Ascending aorta (tissue), 2 donors: ENCODE measurements at regions not wholly inside any gene's neighbourhood (a gene's known extent, or its start where the extent isn't known, plus 50 kb on each side); places are given as distances from the start of the nearest gene placed in this dataset.

ENCODE experiments used
- DNase-seq, 2 donors: peaks; one replicate each; pipeline ENCODE4 v3.0.0-alpha.2; 2019; ENCODE audit warnings: low spot score in 2 of 2
- H3K27ac ChIP-seq, 2 donors: fragments of 200-600 bp; sonication (generic); one replicate each; pipeline ENCODE4 v1.5.1; 2016 to 2017; ENCODE audit warnings: mild to moderate bottlenecking in 1 of 2
- H3K27me3 ChIP-seq: fragments of 200-600 bp; sonication (generic); one replicate; pipeline ENCODE4 v1.5.1; 2017
- H3K36me3 ChIP-seq, 2 donors: fragments of 200-600 bp; sonication (generic); one replicate each; pipeline ENCODE4 v1.5.1; 2016
- H3K4me1 ChIP-seq, 2 donors: fragments of 200-600 bp; sonication (generic); one replicate each; pipeline ENCODE4 v1.5.1; 2016 to 2017; ENCODE audit warnings: mild to moderate bottlenecking in 1 of 2
- H3K4me3 ChIP-seq, 2 donors: fragments of 200-600 bp; sonication (generic); one replicate each; pipeline ENCODE4 v1.5.1; 2016 to 2017; ENCODE audit warnings: mild to moderate bottlenecking in 1 of 2
- H3K9me3 ChIP-seq, 2 donors: fragments of 200-600 bp; sonication (generic); one replicate each; pipeline ENCODE4 v1.5.1; 2016
- intact Hi-C: fragments of 100-400 bp; cut with DNase I; formaldehyde crosslinking; loops from one replicate; pipeline ENCODE4 v1.15.1; 2023
- TF ChIP-seq, protein P1 (sequence below), 3 experiments: fragments of 200-600 bp in 2 of 3; fragments of 450-650 bp in 1 of 3; sonication (generic) in 2 of 3; IDR thresholded peaks; one replicate each; pipeline ENCODE4 v1.5.1; 2016 to 2019; ENCODE audit warnings: antibody characterized with exemption in 3 of 3, mild to moderate bottlenecking in 1 of 3, moderate library complexity in 1 of 3

DNA sequence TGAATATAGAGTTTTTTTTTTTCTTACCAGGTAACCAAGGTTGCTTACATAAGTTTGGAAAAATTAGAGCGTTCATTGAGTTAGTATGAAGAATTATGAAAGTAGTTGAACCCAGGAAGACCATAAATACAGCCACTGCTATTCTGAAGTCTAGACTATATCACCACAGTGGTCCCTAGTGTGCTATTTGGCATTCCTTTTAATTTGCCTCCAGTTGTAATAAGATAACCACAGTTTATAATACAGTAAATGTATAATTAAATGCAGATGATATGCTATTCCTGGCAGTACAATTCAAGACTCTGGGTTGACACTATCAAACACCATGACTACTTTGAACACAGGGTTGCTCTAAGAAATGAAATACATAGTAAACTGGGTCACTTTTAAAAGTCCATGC, 270.5 kb downstream of the BRINP2 start:
- Histone ChIP-seq H3K27ac (no peak overlapping the region), H3K27me3 (no peaks in the 10 kb centered on the region), H3K4me3 (no peak overlapping the region), H3K36me3 (no peaks in the 10 kb centered on the region), H3K9me3 (no peaks in the 10 kb centered on the region), H3K4me1 (no peaks in the 10 kb centered on the region)
- intact Hi-C loops: no loop called here
- TF ChIP-seq, protein P1, sequence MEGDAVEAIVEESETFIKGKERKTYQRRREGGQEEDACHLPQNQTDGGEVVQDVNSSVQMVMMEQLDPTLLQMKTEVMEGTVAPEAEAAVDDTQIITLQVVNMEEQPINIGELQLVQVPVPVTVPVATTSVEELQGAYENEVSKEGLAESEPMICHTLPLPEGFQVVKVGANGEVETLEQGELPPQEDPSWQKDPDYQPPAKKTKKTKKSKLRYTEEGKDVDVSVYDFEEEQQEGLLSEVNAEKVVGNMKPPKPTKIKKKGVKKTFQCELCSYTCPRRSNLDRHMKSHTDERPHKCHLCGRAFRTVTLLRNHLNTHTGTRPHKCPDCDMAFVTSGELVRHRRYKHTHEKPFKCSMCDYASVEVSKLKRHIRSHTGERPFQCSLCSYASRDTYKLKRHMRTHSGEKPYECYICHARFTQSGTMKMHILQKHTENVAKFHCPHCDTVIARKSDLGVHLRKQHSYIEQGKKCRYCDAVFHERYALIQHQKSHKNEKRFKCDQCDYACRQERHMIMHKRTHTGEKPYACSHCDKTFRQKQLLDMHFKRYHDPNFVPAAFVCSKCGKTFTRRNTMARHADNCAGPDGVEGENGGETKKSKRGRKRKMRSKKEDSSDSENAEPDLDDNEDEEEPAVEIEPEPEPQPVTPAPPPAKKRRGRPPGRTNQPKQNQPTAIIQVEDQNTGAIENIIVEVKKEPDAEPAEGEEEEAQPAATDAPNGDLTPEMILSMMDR (IDR thresholded peaks at IDR 0.05): no peak
- no peak for DNase-seq

DNA sequence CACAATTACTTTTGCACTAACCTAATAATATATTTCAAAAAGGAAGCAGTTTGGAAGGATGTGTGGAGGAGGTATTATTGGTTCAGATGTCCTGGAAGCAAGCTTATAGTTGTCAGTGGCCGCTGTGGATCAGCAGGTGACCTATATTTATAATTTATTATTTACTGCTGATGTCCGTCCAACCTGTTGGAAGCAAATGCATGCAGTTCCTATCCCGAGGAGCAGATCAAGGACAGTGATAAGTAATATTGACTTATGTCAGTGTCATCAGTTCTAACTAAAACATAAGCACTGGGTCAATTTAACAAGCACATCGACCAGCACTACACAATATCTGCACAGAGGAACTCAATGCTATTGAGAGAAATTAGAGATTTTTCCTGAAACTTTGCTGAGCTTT, 270.1 kb downstream of the BRINP2 start:
- Histone ChIP-seq H3K9me3 (no peaks in the 10 kb centered on the region), H3K4me3 (no peak overlapping the region), H3K4me1 (no peaks in the 10 kb centered on the region), H3K36me3 (no peaks in the 10 kb centered on the region), H3K27ac (no peak overlapping the region), H3K27me3 (no peaks in the 10 kb centered on the region)
- TF ChIP-seq, protein P1 (IDR thresholded peaks at IDR 0.05): no peak
- intact Hi-C loops: no loop called here
- no peak for DNase-seq

DNA sequence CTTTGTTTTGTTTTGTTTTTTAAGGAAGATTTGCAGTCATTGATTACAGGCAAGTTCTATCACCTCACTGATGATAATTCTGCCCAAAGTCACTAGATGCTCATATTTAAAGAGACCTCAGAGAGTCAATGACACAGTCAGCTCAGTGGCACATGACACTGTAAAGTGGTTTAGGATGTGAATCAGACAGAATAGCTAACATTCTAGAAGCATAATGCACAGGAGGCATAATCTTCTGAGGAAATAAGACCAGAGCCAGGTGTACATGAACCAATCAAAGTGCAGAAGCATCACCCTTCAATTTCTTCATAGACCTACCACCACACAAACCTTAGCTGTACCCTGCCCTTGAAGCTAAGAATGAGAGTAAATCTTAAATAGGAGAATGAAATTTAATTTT, 268.5 kb downstream of the BRINP2 start:
- Histone ChIP-seq H3K27ac (no peak overlapping the region), H3K4me1 (no peaks in the 10 kb centered on the region), H3K9me3 (no peaks in the 10 kb centered on the region), H3K27me3 (no peaks in the 10 kb centered on the region), H3K4me3 (no peak overlapping the region), H3K36me3 (no peaks in the 10 kb centered on the region)
- intact Hi-C loops: no loop called here
- DNase-seq: no peak
- TF ChIP-seq, protein P1 (IDR thresholded peaks at IDR 0.05): no peak

DNA sequence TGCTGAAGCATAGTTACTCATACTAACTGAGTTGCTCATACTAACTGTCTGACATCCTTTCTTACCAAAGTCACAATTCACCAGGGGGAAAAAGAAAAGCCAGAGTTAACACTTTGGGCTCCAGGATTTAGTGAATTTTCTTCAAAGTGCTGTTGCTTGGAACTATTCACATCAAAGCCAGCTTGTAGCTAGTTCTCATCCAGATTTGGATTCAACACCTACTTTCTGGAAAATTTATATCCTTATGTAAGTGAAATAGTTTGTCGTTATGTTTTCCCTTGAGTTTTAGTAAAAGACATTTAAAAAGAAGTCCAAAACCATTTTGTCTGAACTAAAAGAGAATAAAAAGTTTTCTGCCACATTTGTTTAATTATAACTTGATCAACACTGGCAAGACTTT, 264.6 kb downstream of the BRINP2 start:
- TF ChIP-seq, protein P1 (IDR thresholded peaks at IDR 0.05): no peak
- intact Hi-C loops: no loop called here

DNA sequence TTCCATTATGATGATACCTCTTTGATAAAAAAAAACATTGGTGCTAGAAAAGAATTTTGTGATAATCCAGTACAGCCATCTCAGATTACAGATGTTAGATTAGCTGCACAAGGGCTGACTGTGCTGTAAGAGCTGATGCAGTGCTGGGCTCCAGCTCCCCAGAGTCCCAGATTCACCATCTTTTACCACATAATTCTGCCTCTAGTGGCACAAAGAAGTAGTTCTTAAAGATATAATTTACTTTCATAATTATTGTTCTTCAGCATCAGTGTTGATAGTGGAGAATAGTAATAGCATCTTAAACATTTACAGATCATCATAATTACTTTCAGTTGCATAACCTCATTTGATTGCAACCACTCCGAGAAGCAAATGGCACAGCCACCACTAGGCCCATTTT, 262.1 kb downstream of the BRINP2 start:
- H3K27me3 ChIP-seq: no peaks in the 10 kb centered on the region
- H3K36me3 ChIP-seq: no peaks in the 10 kb centered on the region
- no peak overlapping the region for H3K27ac ChIP-seq
- no peak overlapping the region for H3K4me3 ChIP-seq
- no peaks in the 10 kb centered on the region for H3K4me1 ChIP-seq
- intact Hi-C loops: no loop called here
- no peaks in the 10 kb centered on the region for H3K9me3 ChIP-seq
- TF ChIP-seq, protein P1 (IDR thresholded peaks at IDR 0.05): no peak
- no peak for DNase-seq

More for the DNA sequence above, 264.6 kb downstream of the BRINP2 start:
- Histone ChIP-seq H3K27me3 (no peaks in the 10 kb centered on the region), H3K4me1 (no peaks in the 10 kb centered on the region), H3K9me3 (no peaks in the 10 kb centered on the region), H3K27ac (no peak overlapping the region), H3K4me3 (no peak overlapping the region), H3K36me3 (no peaks in the 10 kb centered on the region)
- no peak for DNase-seq

DNA sequence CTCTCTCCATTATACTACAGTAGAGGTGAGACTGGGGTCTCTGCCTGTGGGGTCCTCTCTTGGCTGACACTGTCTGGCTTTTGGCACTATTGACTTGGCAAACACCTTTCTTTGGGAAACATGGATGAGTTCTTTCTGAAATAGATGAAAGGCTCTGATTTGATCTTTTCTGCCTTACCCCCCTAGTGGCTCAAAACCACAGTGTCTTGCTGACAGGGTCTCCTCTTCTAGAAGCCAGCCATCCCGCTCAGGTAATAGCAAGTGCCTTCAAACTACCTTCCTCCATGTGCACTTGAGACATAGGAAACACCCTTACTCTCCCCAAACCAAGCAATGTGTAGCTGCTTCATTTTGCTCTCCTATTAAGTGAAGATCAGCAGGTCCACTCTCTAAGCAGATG, 260.4 kb downstream of the BRINP2 start:
- Histone ChIP-seq H3K27ac (no peak overlapping the region), H3K36me3 (no peaks in the 10 kb centered on the region), H3K4me1 (no peaks in the 10 kb centered on the region), H3K4me3 (no peak overlapping the region), H3K9me3 (no peaks in the 10 kb centered on the region), H3K27me3 (no peaks in the 10 kb centered on the region)
- DNase-seq: no peak
- intact Hi-C loops: no loop called here
- TF ChIP-seq, protein P1 (IDR thresholded peaks at IDR 0.05): no peak
